ENCODE measurements at regions not wholly inside any gene's neighbourhood (a gene's known extent, or its start where the extent isn't known, plus 50 kb on each side); places are given as distances from the start of the nearest gene placed in this dataset.

DNA sequence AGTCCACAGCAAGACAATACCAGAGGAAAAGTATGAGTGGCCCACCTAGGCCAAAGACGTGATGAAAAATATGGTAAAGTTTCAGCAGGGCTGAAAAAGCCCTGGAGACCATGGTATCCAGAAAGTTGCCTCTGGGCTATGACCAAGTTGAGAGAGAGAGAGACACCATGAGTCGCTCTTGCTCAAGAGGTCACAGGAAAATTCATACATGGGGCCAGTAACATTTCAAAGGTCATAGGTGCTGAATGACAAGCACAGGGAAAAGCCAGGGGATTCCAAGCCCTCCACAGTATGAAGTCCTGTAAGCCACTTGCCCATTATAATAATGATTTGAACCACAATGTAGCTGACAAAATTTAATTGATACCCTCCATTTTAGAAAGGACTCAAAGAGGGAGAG, 657.7 kb upstream of the CITED2 start:
- H3K4me3 ChIP-seq (ENCODE audit: low read depth, low read length), result no peak overlapping the region
- no peaks in the 10 kb centered on the region for H3K4me1 ChIP-seq (ENCODE audit: control insufficient read depth, insufficient read depth, low read length)
- H3K9ac ChIP-seq (ENCODE audit: low read length), result no peak overlapping the region
- no peak overlapping the region for H3K27ac ChIP-seq (ENCODE audit: low read depth, low read length)
- no peaks in the 10 kb centered on the region for H3K27me3 ChIP-seq (ENCODE audit: control insufficient read depth, insufficient read depth, low read length)
- no peaks in the 10 kb centered on the region for H3K36me3 ChIP-seq (ENCODE audit: control insufficient read depth, insufficient read depth, low read length)
- H3K9me3 ChIP-seq (ENCODE audit: control insufficient read depth, insufficient read depth, low read depth, low read length), result peaks cover 12% of the 10 kb centered on the region; the same call in 1 of the 2 replicates

DNA sequence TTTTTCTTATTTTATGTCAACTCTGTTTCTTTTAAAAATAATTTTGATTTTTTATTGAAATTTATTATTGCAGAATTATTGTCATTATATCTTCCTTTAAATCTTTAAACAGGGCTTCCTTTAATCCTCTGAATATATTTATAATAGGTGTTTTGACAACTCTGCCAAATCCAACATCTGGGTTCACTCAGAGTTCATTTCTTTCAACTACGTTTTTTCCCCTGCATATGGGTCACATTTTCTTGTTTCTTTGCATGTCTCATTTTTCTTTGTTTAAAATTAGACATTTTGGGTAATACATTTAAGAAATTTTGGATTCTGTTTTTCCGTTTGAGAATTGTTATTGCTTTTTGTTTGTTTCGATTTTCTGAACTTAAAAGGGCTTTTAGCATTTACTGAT, 655.1 kb upstream of the CITED2 start:
- no peak overlapping the region for H3K9ac ChIP-seq (ENCODE audit: low read length)
- no peak overlapping the region for H3K4me3 ChIP-seq (ENCODE audit: low read depth, low read length)
- H3K36me3 ChIP-seq (ENCODE audit: control insufficient read depth, insufficient read depth, low read length), result no peaks in the 10 kb centered on the region
- H3K27ac ChIP-seq (ENCODE audit: low read depth, low read length), result no peak overlapping the region
- H3K9me3 ChIP-seq (ENCODE audit: control insufficient read depth, insufficient read depth, low read depth, low read length), result peaks cover 10% of the 10 kb centered on the region; the same call in 1 of the 2 replicates
- H3K4me1 ChIP-seq (ENCODE audit: control insufficient read depth, insufficient read depth, low read length), result no peaks in the 10 kb centered on the region
- no peaks in the 10 kb centered on the region for H3K27me3 ChIP-seq (ENCODE audit: control insufficient read depth, insufficient read depth, low read length)

DNA sequence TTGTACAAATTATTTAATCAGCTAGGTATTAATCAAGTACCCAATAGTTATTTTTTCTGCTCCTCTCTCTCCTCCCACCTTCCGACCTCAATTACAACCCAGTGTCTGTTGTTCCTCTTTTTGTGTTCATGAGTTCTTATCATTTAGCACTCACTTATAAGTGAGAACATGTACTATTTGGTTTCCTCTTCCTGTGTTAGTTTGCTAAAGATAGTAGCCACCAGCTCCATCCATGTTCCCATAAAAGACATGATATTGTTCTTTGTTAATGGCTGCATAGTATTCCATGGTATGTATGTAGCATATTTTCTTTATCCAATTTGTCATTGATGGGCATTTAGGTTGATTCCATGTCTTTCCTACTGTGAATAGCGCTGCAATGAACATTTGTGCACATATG, 652.8 kb upstream of the CITED2 start:
- Histone ChIP-seq H3K36me3 (ENCODE audit: control insufficient read depth, insufficient read depth, low read length) (no peaks in the 10 kb centered on the region), H3K4me3 (ENCODE audit: low read depth, low read length) (no peak overlapping the region), H3K27me3 (ENCODE audit: control insufficient read depth, insufficient read depth, low read length) (no peaks in the 10 kb centered on the region), H3K9me3 (ENCODE audit: control insufficient read depth, insufficient read depth, low read depth, low read length) (peaks cover 16% of the 10 kb centered on the region; the same call in 1 of the 2 replicates), H3K9ac (ENCODE audit: low read length) (no peak overlapping the region), H3K27ac (ENCODE audit: low read depth, low read length) (no peak overlapping the region), H3K4me1 (ENCODE audit: control insufficient read depth, insufficient read depth, low read length) (no peaks in the 10 kb centered on the region)

DNA sequence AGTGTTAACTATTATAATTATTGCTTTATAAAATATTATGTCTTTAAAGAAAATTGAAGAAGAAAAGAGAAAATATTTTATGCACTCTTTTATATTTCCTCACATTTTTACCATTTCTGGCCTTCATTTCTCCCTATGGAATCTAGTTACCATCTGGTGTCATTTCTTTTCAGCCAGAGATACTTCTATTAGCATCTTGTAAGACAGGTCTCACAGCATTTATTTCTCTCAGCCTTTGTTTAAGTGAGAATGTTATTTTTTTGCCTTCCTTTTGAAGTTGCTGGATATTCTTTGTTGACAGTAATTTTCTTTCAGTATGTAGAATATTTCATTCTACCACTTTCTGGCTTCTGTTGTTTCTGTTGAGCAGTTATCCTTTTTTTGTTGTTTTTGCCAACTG, 652.1 kb upstream of the CITED2 start:
- H3K4me1 ChIP-seq (ENCODE audit: control insufficient read depth, insufficient read depth, low read length), result no peaks in the 10 kb centered on the region
- H3K4me3 ChIP-seq (ENCODE audit: low read depth, low read length), result no peak overlapping the region
- H3K9me3 ChIP-seq (ENCODE audit: control insufficient read depth, insufficient read depth, low read depth, low read length), result peaks cover 16% of the 10 kb centered on the region; the same call in 1 of the 2 replicates
- H3K36me3 ChIP-seq (ENCODE audit: control insufficient read depth, insufficient read depth, low read length), result no peaks in the 10 kb centered on the region
- no peak overlapping the region for H3K9ac ChIP-seq (ENCODE audit: low read length)
- no peak overlapping the region for H3K27ac ChIP-seq (ENCODE audit: low read depth, low read length)
- H3K27me3 ChIP-seq (ENCODE audit: control insufficient read depth, insufficient read depth, low read length), result no peaks in the 10 kb centered on the region

DNA sequence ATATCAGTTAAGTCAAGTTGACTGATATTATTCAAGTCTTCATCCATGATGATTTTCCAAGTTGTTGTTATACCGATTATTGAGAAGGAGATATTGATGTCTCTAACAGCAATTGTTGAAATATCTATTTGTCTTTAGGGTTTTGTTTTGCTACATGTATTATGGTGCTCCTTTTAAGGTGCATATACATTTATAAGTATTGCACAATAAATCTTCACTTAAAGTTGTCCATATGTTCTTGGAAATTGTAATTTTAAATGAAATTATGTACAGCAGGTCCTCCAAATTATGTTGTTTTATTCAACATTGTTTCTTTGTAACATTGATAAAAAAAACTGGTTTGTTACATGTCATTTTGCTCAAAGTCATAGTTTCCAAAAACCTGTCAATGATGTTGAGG, 650.7 kb upstream of the CITED2 start:
- Histone ChIP-seq H3K27me3 (ENCODE audit: control insufficient read depth, insufficient read depth, low read length) (no peaks in the 10 kb centered on the region), H3K36me3 (ENCODE audit: control insufficient read depth, insufficient read depth, low read length) (no peaks in the 10 kb centered on the region), H3K9me3 (ENCODE audit: control insufficient read depth, insufficient read depth, low read depth, low read length) (peaks cover 30% of the 10 kb centered on the region), H3K9ac (ENCODE audit: low read length) (no peak overlapping the region), H3K4me1 (ENCODE audit: control insufficient read depth, insufficient read depth, low read length) (no peaks in the 10 kb centered on the region), H3K27ac (ENCODE audit: low read depth, low read length) (no peak overlapping the region), H3K4me3 (ENCODE audit: low read depth, low read length) (no peak overlapping the region)

DNA sequence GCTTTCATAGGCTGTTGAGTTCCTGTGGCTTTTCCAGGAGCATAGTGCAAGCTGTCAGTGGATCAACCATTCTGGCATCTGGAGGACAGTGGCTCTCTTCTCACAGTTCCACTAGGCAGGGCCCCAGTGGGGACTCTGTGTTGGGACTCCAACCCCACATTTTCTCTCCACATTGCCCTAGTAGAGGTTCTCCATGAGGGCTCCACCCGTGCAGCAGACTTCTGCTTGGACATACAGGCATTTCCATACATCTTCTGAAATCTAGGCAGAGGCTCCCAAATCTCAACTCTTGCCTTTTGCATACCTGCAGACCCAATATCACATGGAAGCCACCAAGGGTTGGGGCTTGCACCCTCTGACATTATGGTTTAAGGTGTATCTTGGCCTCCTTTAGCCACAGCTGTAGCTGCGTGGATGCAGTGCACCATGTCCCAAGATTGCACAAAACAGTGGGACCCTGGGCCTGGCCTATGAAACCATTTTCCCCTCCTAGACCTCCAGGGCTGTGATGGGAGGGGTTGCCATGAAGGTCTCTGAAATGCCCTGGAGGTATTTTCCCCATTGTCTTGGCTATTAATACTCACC, 645.9 kb upstream of the CITED2 start:
- no peaks in the 10 kb centered on the region for H3K4me1 ChIP-seq (ENCODE audit: control insufficient read depth, insufficient read depth, low read length)
- peaks cover 39% of the 10 kb centered on the region for H3K9me3 ChIP-seq (ENCODE audit: control insufficient read depth, insufficient read depth, low read depth, low read length)
- no peak overlapping the region for H3K27ac ChIP-seq (ENCODE audit: low read depth, low read length)
- no peaks in the 10 kb centered on the region for H3K36me3 ChIP-seq (ENCODE audit: control insufficient read depth, insufficient read depth, low read length)
- no peak overlapping the region for H3K4me3 ChIP-seq (ENCODE audit: low read depth, low read length)
- no peak overlapping the region for H3K9ac ChIP-seq (ENCODE audit: low read length)
- no peaks in the 10 kb centered on the region for H3K27me3 ChIP-seq (ENCODE audit: control insufficient read depth, insufficient read depth, low read length)

DNA sequence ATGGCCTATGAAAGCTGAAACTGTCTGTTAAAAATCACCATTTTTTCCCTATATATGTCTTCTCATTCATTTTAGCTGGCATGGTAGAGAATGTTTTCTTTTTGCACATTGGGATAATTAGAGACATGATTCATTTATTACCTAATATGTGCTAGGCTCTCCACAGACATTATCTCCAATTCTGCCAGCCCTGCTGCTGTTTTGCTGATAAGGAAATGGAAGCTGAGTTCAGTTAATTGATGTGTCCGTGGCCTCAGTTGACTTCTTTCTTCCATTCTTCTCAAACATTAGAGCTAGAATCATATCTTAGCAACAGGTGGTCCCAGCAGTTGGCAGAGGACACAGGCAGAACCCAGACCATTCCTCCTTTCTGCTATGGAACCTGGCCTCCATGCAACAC, 644.1 kb upstream of the CITED2 start:
- Histone ChIP-seq H3K9ac (ENCODE audit: low read length) (no peak overlapping the region), H3K36me3 (ENCODE audit: control insufficient read depth, insufficient read depth, low read length) (no peaks in the 10 kb centered on the region), H3K27me3 (ENCODE audit: control insufficient read depth, insufficient read depth, low read length) (no peaks in the 10 kb centered on the region), H3K4me3 (ENCODE audit: low read depth, low read length) (no peak overlapping the region), H3K9me3 (ENCODE audit: control insufficient read depth, insufficient read depth, low read depth, low read length) (peaks cover 41% of the 10 kb centered on the region), H3K4me1 (ENCODE audit: control insufficient read depth, insufficient read depth, low read length) (no peaks in the 10 kb centered on the region), H3K27ac (ENCODE audit: low read depth, low read length) (no peak overlapping the region)

DNA sequence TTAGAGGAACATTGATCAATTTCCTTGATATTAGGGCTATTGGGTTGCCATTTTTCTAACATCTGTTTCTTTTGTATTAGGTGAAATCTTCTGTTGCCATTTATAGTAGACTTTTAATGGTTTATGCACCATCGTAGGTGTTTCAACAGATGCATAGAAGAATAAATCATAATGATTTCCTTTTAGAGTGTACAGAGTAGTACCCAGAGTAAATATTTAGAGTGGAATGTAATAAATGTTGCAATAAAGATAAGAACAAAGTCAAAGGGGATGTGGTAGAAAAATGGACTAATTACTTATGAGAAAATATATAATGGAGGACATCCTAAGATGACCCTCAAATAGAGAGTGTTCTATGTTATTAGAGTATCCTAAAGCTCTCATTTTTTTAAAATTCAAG, 643.0 kb upstream of the CITED2 start:
- Histone ChIP-seq H3K27ac (ENCODE audit: low read depth, low read length) (no peak overlapping the region), H3K27me3 (ENCODE audit: control insufficient read depth, insufficient read depth, low read length) (no peaks in the 10 kb centered on the region), H3K4me1 (ENCODE audit: control insufficient read depth, insufficient read depth, low read length) (no peaks in the 10 kb centered on the region), H3K4me3 (ENCODE audit: low read depth, low read length) (no peak overlapping the region), H3K9ac (ENCODE audit: low read length) (no peak overlapping the region), H3K9me3 (ENCODE audit: control insufficient read depth, insufficient read depth, low read depth, low read length) (peaks cover 36% of the 10 kb centered on the region), H3K36me3 (ENCODE audit: control insufficient read depth, insufficient read depth, low read length) (no peaks in the 10 kb centered on the region)

DNA sequence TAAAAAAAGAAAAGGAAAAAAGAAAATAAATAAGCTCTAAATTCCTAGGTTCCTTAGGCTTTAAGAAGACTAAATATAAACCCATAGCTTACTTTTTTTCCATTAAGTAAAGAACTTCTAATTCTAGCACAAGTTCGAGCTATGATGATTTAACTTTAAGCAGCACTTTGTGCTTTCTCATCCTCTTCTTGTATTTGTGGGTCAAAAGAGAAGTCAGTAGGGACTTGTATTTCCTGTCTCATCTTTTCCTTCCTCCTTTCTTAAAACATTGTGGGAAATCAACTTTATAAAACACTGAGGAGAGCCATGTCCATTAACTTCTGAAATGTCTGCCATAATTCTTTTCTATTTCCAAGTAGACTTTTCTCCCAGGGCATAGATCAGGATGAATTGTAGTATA, 637.7 kb upstream of the CITED2 start:
- Histone ChIP-seq H3K27ac (ENCODE audit: low read depth, low read length) (no peak overlapping the region), H3K4me1 (ENCODE audit: control insufficient read depth, insufficient read depth, low read length) (no peaks in the 10 kb centered on the region), H3K4me3 (ENCODE audit: low read depth, low read length) (no peak overlapping the region), H3K9ac (ENCODE audit: low read length) (no peak overlapping the region), H3K27me3 (ENCODE audit: control insufficient read depth, insufficient read depth, low read length) (no peaks in the 10 kb centered on the region), H3K36me3 (ENCODE audit: control insufficient read depth, insufficient read depth, low read length) (no peaks in the 10 kb centered on the region), H3K9me3 (ENCODE audit: control insufficient read depth, insufficient read depth, low read depth, low read length) (peaks cover 13% of the 10 kb centered on the region; the same call in 1 of the 2 replicates)

DNA sequence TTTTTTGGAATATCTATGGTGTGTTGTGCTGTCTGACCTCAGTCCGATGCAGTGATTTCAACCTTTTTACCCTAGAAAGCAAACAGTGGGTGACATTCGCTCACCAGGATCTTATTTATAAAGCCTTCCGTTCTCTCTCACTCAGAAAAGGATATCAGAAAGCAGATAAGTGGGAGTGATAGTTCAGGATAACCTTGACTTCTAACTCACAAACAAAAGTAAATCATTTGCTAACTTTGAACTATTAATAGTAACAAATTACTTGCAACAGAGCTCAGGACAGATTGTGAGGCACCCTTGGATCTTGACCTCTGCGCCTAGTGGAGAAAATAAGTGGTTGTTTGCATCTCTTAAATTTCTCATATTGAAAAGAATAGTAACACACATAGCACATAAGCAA, 637.1 kb upstream of the CITED2 start:
- no peaks in the 10 kb centered on the region for H3K27me3 ChIP-seq (ENCODE audit: control insufficient read depth, insufficient read depth, low read length)
- H3K4me1 ChIP-seq (ENCODE audit: control insufficient read depth, insufficient read depth, low read length), result no peaks in the 10 kb centered on the region
- H3K9ac ChIP-seq (ENCODE audit: low read length), result no peak overlapping the region
- H3K4me3 ChIP-seq (ENCODE audit: low read depth, low read length), result no peak overlapping the region
- H3K9me3 ChIP-seq (ENCODE audit: control insufficient read depth, insufficient read depth, low read depth, low read length), result peaks cover 14% of the 10 kb centered on the region; the same call in 1 of the 2 replicates
- H3K27ac ChIP-seq (ENCODE audit: low read depth, low read length), result no peak overlapping the region
- no peaks in the 10 kb centered on the region for H3K36me3 ChIP-seq (ENCODE audit: control insufficient read depth, insufficient read depth, low read length)

DNA sequence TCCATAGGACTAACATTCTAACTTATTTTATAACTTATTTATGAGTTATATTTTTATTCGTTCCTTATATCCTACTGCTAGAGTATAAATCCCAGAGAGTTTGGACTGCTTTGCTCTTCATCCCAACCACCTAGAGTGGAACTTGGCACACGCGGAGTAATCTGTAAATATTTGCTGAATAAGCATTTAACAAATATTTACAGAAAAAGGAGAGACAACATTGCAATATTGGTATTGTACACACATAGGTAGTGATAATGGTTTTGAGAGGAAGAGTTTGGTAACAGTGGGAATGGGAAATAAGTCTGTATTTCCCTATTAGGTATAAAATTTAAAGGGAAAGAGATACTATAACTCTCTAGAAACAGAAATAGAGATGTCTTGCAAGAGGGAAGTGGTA, 634.8 kb upstream of the CITED2 start:
- Histone ChIP-seq H3K27me3 (ENCODE audit: control insufficient read depth, insufficient read depth, low read length) (no peaks in the 10 kb centered on the region), H3K4me3 (ENCODE audit: low read depth, low read length) (no peak overlapping the region), H3K9ac (ENCODE audit: low read length) (no peak overlapping the region), H3K36me3 (ENCODE audit: control insufficient read depth, insufficient read depth, low read length) (no peaks in the 10 kb centered on the region), H3K27ac (ENCODE audit: low read depth, low read length) (no peak overlapping the region), H3K4me1 (ENCODE audit: control insufficient read depth, insufficient read depth, low read length) (no peaks in the 10 kb centered on the region), H3K9me3 (ENCODE audit: control insufficient read depth, insufficient read depth, low read depth, low read length) (peaks cover 15% of the 10 kb centered on the region; the same call in 1 of the 2 replicates)

DNA sequence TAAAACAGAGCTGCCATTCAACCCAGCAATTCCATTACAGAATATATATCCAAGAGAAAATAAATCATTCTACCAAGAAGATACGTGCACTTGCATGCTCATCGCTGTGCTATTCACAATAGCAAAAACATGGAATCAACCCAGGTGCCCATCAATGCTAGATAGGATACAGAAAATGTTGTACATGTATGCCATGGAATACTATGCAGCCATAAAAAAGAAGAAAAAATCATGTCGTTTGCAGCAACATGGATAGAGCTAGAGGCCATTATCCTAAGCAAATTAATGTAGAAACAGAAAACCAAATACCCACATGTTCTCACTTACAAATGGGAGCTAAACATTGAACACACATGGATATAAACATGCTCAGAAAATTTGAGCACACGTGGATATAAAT, 633.1 kb upstream of the CITED2 start:
- no peak overlapping the region for H3K4me3 ChIP-seq (ENCODE audit: low read depth, low read length)
- no peaks in the 10 kb centered on the region for H3K27me3 ChIP-seq (ENCODE audit: control insufficient read depth, insufficient read depth, low read length)
- peaks cover 8% of the 10 kb centered on the region for H3K4me1 ChIP-seq (ENCODE audit: control insufficient read depth, insufficient read depth, low read length)
- no peaks in the 10 kb centered on the region for H3K36me3 ChIP-seq (ENCODE audit: control insufficient read depth, insufficient read depth, low read length)
- no peak overlapping the region for H3K9ac ChIP-seq (ENCODE audit: low read length)
- H3K9me3 ChIP-seq (ENCODE audit: control insufficient read depth, insufficient read depth, low read depth, low read length), result peaks cover 16% of the 10 kb centered on the region; the same call in 1 of the 2 replicates
- H3K27ac ChIP-seq (ENCODE audit: low read depth, low read length), result no peak overlapping the region
